Loucy (cell line): ENCODE measurements at regions not wholly inside any gene's neighbourhood (a gene's known extent, or its start where the extent isn't known, plus 50 kb on each side); places are given as distances from the start of the nearest gene placed in this dataset.

Experiments used
- H2AFZ ChIP-seq: fragments of 200-600 bp; sonication (generic); 2 replicates; pipeline ENCODE4 v1.6.0; 2016; ENCODE audit warnings: antibody characterized with exemption, mild to moderate bottlenecking, low read length, moderate library complexity
- H3F3A ChIP-seq: fragments of 200-600 bp; 2 replicates; pipeline ENCODE4 v1.6.0; 2016; ENCODE audit warnings: antibody characterized with exemption, low read depth, mild to moderate bottlenecking
- H3K27me3 ChIP-seq: fragments of 200-600 bp; sonication (generic); 2 replicates; pipeline ENCODE4 v1.6.1; 2014; ENCODE audit warnings: low read length, mild to moderate bottlenecking; ENCODE audit not compliant: insufficient read depth, poor library complexity, severe bottlenecking
- H3K36me3 ChIP-seq: fragments of 200-600 bp; sonication (generic); 2 replicates; pipeline ENCODE4 v1.6.1; 2016; ENCODE audit warnings: low read length; ENCODE audit not compliant: insufficient read depth
- H3K4me1 ChIP-seq: fragments of 200-600 bp; sonication (generic); 2 replicates; pipeline ENCODE4 v1.5.1; 2014; ENCODE audit warnings: low read length, mild to moderate bottlenecking; ENCODE audit not compliant: insufficient read depth, poor library complexity, severe bottlenecking
- H3K4me2 ChIP-seq: fragments of 200-600 bp; sonication (generic); 2 replicates; pipeline ENCODE4 v1.6.0; 2014; ENCODE audit warnings: antibody characterized with exemption, low read length, low read depth, mild to moderate bottlenecking; ENCODE audit not compliant: poor library complexity, severe bottlenecking
- H3K4me3 ChIP-seq: fragments of 200-600 bp; sonication (generic); 2 replicates; pipeline ENCODE4 v1.5.1; 2014; ENCODE audit warnings: low read length, mild to moderate bottlenecking, mixed read lengths; ENCODE audit not compliant: poor library complexity, severe bottlenecking
- H3K79me2 ChIP-seq: fragments of 200-600 bp; sonication (generic); 2 replicates; pipeline ENCODE4 v1.6.1; 2014; ENCODE audit warnings: low read length; ENCODE audit not compliant: insufficient read depth
- H3K9ac ChIP-seq: fragments of 200-600 bp; sonication (generic); 2 replicates; pipeline ENCODE4 v1.6.0; 2014; ENCODE audit warnings: mild to moderate bottlenecking, low read depth, low read length, moderate library complexity; ENCODE audit not compliant: poor library complexity, severe bottlenecking
- H3K9me2 ChIP-seq: fragments of 200-600 bp; sonication (generic); replicated peaks from 2 replicates; pipeline ENCODE4 v1.6.1; 2016; ENCODE audit warnings: low read depth, low read length, mixed read lengths
- H3K9me3 ChIP-seq: fragments of 200-600 bp; sonication (generic); 2 replicates; pipeline ENCODE4 v1.6.1; 2014; ENCODE audit warnings: mild to moderate bottlenecking, antibody characterized with exemption, low read length, low read depth; ENCODE audit not compliant: insufficient read depth
- H4K20me1 ChIP-seq: fragments of 200-600 bp; sonication (generic); 2 replicates; pipeline ENCODE4 v1.6.0; 2014; ENCODE audit warnings: antibody characterized with exemption, low read length, mild to moderate bottlenecking; ENCODE audit not compliant: insufficient read depth, poor library complexity, severe bottlenecking
- EZH2phosphoT487 ChIP-seq: fragments of 200-600 bp; IDR thresholded peaks from 2 replicates; pipeline ENCODE4 v1.6.1; 2018; ENCODE audit warnings: antibody characterized with exemption, mild to moderate bottlenecking, moderate library complexity, borderline replicate concordance
- TF ChIP-seq, protein P1 (sequence below): fragments of 200-600 bp; sonication (generic); conservative IDR thresholded peaks from 2 replicates; pipeline ENCODE4 v1.5.1; 2014; ENCODE audit warnings: mild to moderate bottlenecking, antibody characterized with exemption, low read length

DNA sequence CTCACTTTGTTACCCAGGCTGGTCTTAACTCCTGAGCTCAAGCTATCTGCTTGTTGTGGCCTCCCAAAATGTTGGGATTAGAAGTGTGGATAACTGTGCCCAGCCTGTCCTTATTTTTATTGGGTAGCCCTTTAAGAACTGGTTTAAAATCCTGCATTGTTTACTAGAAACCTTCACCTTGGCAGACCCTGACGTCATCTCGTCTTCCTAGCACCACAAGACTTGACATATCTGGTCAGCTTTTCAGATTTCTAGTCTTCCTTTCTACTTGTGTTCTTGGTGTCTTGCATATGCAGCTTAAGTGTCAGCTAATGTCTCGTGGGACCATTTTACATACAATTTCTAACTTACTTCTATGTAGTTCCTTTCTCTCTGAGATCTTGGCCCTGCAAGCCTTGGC, 258.9 kb downstream of the IZUMO3 start:
- no peak for TF ChIP-seq EZH2phosphoT487
- TF ChIP-seq, protein P1, sequence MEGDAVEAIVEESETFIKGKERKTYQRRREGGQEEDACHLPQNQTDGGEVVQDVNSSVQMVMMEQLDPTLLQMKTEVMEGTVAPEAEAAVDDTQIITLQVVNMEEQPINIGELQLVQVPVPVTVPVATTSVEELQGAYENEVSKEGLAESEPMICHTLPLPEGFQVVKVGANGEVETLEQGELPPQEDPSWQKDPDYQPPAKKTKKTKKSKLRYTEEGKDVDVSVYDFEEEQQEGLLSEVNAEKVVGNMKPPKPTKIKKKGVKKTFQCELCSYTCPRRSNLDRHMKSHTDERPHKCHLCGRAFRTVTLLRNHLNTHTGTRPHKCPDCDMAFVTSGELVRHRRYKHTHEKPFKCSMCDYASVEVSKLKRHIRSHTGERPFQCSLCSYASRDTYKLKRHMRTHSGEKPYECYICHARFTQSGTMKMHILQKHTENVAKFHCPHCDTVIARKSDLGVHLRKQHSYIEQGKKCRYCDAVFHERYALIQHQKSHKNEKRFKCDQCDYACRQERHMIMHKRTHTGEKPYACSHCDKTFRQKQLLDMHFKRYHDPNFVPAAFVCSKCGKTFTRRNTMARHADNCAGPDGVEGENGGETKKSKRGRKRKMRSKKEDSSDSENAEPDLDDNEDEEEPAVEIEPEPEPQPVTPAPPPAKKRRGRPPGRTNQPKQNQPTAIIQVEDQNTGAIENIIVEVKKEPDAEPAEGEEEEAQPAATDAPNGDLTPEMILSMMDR, result no peak
- H4K20me1 ChIP-seq, result no peaks in the 10 kb centered on the region
- no peaks in the 10 kb centered on the region for H3K4me1 ChIP-seq
- H2AFZ ChIP-seq, result no peak overlapping the region
- no peaks in the 10 kb centered on the region for H3K36me3 ChIP-seq
- no peaks in the 10 kb centered on the region for H3K9me2 ChIP-seq
- no peaks in the 10 kb centered on the region for H3K79me2 ChIP-seq
- no peaks in the 10 kb centered on the region; the same call in 1 of the 2 replicates for H3K9me3 ChIP-seq
- no peaks in the 10 kb centered on the region for H3K27me3 ChIP-seq
- no peaks in the 10 kb centered on the region for H3F3A ChIP-seq
- no peak overlapping the region for H3K9ac ChIP-seq
- no peak overlapping the region for H3K4me2 ChIP-seq
- H3K4me3 ChIP-seq, result no peak overlapping the region

DNA sequence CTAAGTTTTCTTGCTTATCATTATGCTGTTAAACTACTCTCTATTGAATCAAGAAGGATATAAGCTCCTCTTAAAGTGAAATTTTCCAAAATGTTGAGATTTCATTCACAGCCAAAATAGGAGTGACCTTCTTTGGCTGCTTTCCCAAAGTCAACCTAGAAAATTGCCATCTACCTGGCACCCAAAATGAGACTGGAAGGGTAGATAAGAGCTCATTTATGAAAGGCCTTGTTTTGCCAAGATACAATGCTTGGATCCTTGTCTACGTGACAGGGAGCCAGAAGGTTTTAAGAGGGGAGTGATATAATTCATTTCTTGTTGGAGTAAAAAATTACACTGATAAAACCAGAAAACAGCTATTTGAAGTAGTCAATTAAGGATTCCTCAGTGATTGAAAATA, 287.1 kb downstream of the IZUMO3 start:
- Histone ChIP-seq H3K9ac (no peak overlapping the region), H3K4me2 (no peak overlapping the region), H3K4me3 (no peak overlapping the region), H3K27me3 (no peaks in the 10 kb centered on the region), H3K4me1 (no peaks in the 10 kb centered on the region), H4K20me1 (no peaks in the 10 kb centered on the region), H3K9me2 (no peaks in the 10 kb centered on the region), H3K36me3 (no peaks in the 10 kb centered on the region), H3F3A (no peaks in the 10 kb centered on the region), H3K79me2 (no peaks in the 10 kb centered on the region), H2AFZ (no peak overlapping the region), H3K9me3 (no peaks in the 10 kb centered on the region)
- TF ChIP-seq, protein P1, result no peak
- no peak for TF ChIP-seq EZH2phosphoT487

DNA sequence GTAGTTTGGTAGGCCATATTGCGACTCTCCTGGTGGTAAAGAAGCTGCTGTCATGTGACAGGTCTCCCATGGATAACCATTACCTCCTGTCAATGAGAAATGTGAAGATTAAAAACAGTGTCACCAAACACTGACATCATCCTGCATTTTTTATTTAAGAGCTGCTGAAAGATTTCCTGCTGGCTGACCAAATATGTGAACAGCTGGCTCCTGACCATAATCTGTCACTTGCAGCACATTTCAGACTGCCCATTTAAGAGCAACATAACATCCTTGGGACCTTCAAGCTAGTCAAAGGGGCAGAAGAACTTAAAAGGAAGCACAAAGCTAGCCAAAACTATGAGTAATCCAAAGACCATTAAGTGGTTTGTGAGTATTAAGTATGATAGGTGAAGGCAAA, 288.0 kb downstream of the IZUMO3 start:
- no peaks in the 10 kb centered on the region for H3F3A ChIP-seq
- no peak overlapping the region for H2AFZ ChIP-seq
- no peaks in the 10 kb centered on the region for H3K4me1 ChIP-seq
- no peaks in the 10 kb centered on the region for H3K27me3 ChIP-seq
- H3K9me3 ChIP-seq, result no peaks in the 10 kb centered on the region
- H3K36me3 ChIP-seq, result no peaks in the 10 kb centered on the region
- no peaks in the 10 kb centered on the region for H3K79me2 ChIP-seq
- no peak for TF ChIP-seq EZH2phosphoT487
- TF ChIP-seq, protein P1, result no peak
- H3K4me2 ChIP-seq, result no peak overlapping the region
- no peak overlapping the region for H3K9ac ChIP-seq
- H4K20me1 ChIP-seq, result no peaks in the 10 kb centered on the region
- no peaks in the 10 kb centered on the region for H3K9me2 ChIP-seq
- H3K4me3 ChIP-seq, result no peak overlapping the region
